Spleen (tissue), 7 donors: ENCODE measurements at regions not wholly inside any gene's neighbourhood (a gene's known extent, or its start where the extent isn't known, plus 50 kb on each side); places are given as distances from the start of the nearest gene placed in this dataset.
"Not testable (repeated sequence)": the region's sequence is repeated elsewhere in the genome, so short reads cannot be mapped to it uniquely, and the experiment has no call there.

Experiments used
- CTCF ChIP-seq, 11 experiments: fragments of 200-600 bp in 7 of 11; fragments of 450-650 bp in 4 of 11; sonication (generic) in 4 of 11; IDR thresholded peaks in 8 of 11; conservative IDR thresholded peaks in 3 of 11; 1 replicate in 7 of 11; 2 replicates in 4 of 11; pipeline versions ENCODE4 v1.4.0 to v1.8.0; 2016 to 2021; ENCODE audit warnings: antibody characterized with exemption in 11 of 11, inconsistent platforms in 4 of 11, mild to moderate bottlenecking in 1 of 11
- POLR2A ChIP-seq, 3 donors: fragments of 450-650 bp; IDR thresholded peaks; one replicate each; pipeline ENCODE4 v1.5.1; 2017; ENCODE audit warnings: antibody characterized with exemption in 3 of 3, mild to moderate bottlenecking in 1 of 3
- POLR2AphosphoS5 ChIP-seq, 3 donors: sonication (generic); formaldehyde crosslinking; IDR thresholded peaks; one replicate each; pipeline ENCODE4 v1.5.1; 2017; ENCODE audit warnings: antibody characterized with exemption in 3 of 3
- donor health status: DM: no; HTN: no; CAD: no; lungs with moderate emphysema.
- donor health status: DM: no; HTN: no; CAD: no.
- donor health status: DM: no; HTN: no; CAD: no.

- not testable (repeated sequence) for TF ChIP-seq CTCF (IDR thresholded peaks at IDR 0.05 in 8 of 11, conservative IDR thresholded peaks at IDR 0.05 in 3 of 11); POLR2A (IDR thresholded peaks at IDR 0.05); POLR2AphosphoS5 (IDR thresholded peaks at IDR 0.05)
Measured at GRCh38 chr16:29258946-29259634, 147.4 kb downstream of the NPIPB11 start.
